ENCODE measurements at regions not wholly inside any gene's neighbourhood (a gene's known extent, or its start where the extent isn't known, plus 50 kb on each side); places are given as distances from the start of the nearest gene placed in this dataset.

DNA sequence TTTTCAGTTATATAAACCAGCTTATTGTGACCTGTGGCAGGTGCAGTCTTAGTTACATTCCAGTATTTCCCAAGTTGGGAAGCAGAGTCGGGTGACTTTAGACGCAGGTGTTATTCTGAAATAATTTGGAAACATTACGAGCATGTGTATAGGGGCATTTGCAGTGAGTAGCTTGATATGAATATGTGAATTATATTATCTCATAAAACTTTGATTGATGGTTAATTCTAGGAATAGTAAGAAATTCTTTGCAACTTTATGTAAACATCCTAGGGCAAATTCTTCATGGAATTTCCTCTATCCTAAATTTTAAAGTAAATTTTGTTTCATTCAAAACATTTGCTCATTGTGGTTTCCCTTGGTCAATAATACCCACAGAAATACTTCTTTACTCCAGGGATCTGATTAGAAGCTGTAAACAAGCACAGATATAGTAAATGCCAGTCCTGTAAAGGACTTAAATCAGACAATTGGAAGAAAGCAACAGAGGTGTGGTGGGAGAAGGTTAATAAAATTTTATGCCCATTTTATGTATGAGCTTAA, 580.6 kb upstream of the CDH2 start:
- H3K4me1 ChIP-seq, result no peaks in the 10 kb centered on the region
- no peak for TF ChIP-seq POLR2A (IDR thresholded peaks at IDR 0.05)
- TF ChIP-seq, protein P1, sequence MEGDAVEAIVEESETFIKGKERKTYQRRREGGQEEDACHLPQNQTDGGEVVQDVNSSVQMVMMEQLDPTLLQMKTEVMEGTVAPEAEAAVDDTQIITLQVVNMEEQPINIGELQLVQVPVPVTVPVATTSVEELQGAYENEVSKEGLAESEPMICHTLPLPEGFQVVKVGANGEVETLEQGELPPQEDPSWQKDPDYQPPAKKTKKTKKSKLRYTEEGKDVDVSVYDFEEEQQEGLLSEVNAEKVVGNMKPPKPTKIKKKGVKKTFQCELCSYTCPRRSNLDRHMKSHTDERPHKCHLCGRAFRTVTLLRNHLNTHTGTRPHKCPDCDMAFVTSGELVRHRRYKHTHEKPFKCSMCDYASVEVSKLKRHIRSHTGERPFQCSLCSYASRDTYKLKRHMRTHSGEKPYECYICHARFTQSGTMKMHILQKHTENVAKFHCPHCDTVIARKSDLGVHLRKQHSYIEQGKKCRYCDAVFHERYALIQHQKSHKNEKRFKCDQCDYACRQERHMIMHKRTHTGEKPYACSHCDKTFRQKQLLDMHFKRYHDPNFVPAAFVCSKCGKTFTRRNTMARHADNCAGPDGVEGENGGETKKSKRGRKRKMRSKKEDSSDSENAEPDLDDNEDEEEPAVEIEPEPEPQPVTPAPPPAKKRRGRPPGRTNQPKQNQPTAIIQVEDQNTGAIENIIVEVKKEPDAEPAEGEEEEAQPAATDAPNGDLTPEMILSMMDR (IDR thresholded peaks at IDR 0.05), result no peak

DNA sequence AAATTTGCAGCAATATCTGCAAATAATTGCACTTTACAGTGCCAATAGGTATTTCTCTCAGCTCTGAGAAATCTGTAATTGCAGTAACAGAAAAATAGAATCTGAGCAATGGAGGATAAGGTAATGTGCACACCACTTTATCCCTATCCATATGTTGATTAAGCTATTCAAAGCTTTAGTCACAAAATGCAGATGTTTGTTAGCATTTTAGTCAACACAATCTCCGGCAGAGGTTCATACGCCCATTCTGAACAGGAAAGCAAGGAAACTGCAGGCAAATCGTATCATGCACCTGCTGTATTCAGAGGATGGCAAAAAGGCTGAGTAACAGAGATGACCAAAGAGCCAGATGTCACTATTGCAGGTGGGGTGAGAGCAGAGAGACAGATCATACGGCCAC, 566.2 kb upstream of the CDH2 start:
- DNase-seq, result no peak
- intact Hi-C loops (cut with DNase I; ENCODE audit: low total_unique reads), result no loop called here

More for the DNA sequence above, 580.6 kb upstream of the CDH2 start:
- Histone ChIP-seq H3K4me3 (no peak overlapping the region), H3K27ac (no peak overlapping the region), H3K27me3 (no peaks in the 10 kb centered on the region), H3K36me3 (no peaks in the 10 kb centered on the region), H3K9me3 (no peaks in the 10 kb centered on the region)
- intact Hi-C loops (cut with DNase I; ENCODE audit: low total_unique reads), result no loop called here
- no peak for DNase-seq

DNA sequence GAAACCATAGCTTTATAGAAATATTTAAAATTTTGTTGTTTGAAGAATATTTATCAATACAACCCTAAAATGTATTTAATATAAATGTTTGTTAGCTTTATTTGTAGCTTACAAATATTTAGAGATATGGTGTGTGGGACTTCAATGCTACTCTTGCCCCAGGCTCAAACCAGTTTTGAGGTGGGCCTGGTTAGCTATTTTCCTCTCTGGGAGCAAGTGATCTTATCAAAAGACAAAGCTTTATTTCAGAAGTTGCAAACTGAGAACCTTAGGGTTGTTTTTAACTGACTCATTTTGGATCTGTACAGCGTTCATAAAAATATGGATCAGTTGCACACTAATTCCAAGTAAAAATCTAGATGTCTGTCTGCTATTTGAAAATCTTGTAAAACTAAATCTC, 563.6 kb upstream of the CDH2 start:
- no peaks in the 10 kb centered on the region for H3K27me3 ChIP-seq
- H3K4me3 ChIP-seq, result no peak overlapping the region
- no peak for DNase-seq
- TF ChIP-seq POLR2A (IDR thresholded peaks at IDR 0.05), result no peak
- TF ChIP-seq, protein P1 (IDR thresholded peaks at IDR 0.05), result no peak
- intact Hi-C loops (cut with DNase I; ENCODE audit: low total_unique reads), result no loop called here
- H3K36me3 ChIP-seq, result no peaks in the 10 kb centered on the region
- H3K9me3 ChIP-seq, result peaks cover 0 to 2% of the 10 kb centered on the region in 2 donors
- no peaks in the 10 kb centered on the region for H3K4me1 ChIP-seq
- H3K27ac ChIP-seq, result no peak overlapping the region

More for the DNA sequence above, 566.2 kb upstream of the CDH2 start:
- no peaks in the 10 kb centered on the region for H3K36me3 ChIP-seq
- H3K27me3 ChIP-seq, result no peaks in the 10 kb centered on the region
- no peak overlapping the region for H3K27ac ChIP-seq
- no peaks in the 10 kb centered on the region for H3K4me1 ChIP-seq
- no peak for TF ChIP-seq POLR2A (IDR thresholded peaks at IDR 0.05)
- TF ChIP-seq, protein P1 (IDR thresholded peaks at IDR 0.05), result no peak
- H3K9me3 ChIP-seq, result peaks cover 0 to 2% of the 10 kb centered on the region in 2 donors
- H3K4me3 ChIP-seq, result no peak overlapping the region

DNA sequence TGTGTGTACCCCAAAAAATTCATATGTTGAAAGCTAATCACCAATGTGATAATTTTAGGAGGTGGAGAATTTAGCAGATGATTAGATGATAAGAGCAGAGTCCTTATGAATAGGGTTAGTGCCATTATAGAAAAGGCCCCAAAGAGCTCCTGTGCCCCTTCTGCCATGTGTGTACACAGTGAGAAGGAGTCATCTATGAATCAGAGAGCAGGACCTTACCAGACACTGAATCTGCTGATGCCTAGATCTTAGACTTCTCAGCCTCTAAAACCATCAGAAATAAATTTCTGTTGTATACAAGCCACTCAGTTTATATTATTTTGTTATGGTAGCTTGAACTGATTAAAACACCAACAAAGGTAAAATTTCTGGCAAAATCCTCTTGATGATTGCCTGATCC, 560.0 kb upstream of the CDH2 start:
- no peaks in the 10 kb centered on the region for H3K9me3 ChIP-seq
- no peak overlapping the region for H3K27ac ChIP-seq
- H3K36me3 ChIP-seq, result no peaks in the 10 kb centered on the region
- DNase-seq, result no peak
- intact Hi-C loops (cut with DNase I; ENCODE audit: low total_unique reads), result no loop called here
- TF ChIP-seq, protein P1 (IDR thresholded peaks at IDR 0.05), result no peak
- no peak for TF ChIP-seq POLR2A (IDR thresholded peaks at IDR 0.05)
- no peaks in the 10 kb centered on the region for H3K27me3 ChIP-seq
- H3K4me1 ChIP-seq, result no peaks in the 10 kb centered on the region
- no peak overlapping the region for H3K4me3 ChIP-seq

DNA sequence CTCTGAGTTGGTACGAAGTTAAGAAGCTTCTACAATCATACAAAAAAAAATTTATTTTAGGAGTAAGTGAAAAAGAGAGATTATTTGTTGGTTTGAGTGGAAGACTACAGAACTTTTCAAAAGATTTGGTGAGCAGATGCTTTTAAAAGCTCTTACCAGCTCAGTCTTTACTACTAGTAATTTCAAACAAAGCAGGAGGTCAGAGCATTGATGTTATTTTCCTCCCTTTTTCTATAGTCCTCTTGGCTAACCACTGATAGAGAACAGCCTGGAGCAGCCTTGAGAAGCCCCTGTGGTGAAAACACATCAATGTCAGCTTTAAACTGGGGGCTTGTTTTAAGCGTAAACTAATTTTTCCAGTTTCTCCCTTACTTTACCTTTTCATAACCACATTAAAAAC, 559.3 kb upstream of the CDH2 start:
- DNase-seq, result no peak
- Histone ChIP-seq H3K9me3 (no peaks in the 10 kb centered on the region), H3K4me3 (no peak overlapping the region), H3K27ac (peak overlapping the region in 1 of 2 donors; percentile 52), H3K4me1 (no peaks in the 10 kb centered on the region), H3K36me3 (no peaks in the 10 kb centered on the region), H3K27me3 (no peaks in the 10 kb centered on the region)
- TF ChIP-seq, protein P1 (IDR thresholded peaks at IDR 0.05), result no peak
- no peak for TF ChIP-seq POLR2A (IDR thresholded peaks at IDR 0.05)
- intact Hi-C loops (cut with DNase I; ENCODE audit: low total_unique reads), result no loop called here

All from uterus (tissue), 3 donors.